HEK293 (cell line): ENCODE measurements at regions not wholly inside any gene's neighbourhood (a gene's known extent, or its start where the extent isn't known, plus 50 kb on each side); places are given as distances from the start of the nearest gene placed in this dataset.
A peak's percentile ranks its signal among the peaks of the same experiment; 100 is the strongest.

Experiments used
- CTCF ChIA-PET: fragments of 350-600 bp; formaldehyde crosslinking; extraction: SDS; loops from one replicate; lab custom pipeline; 2021; ENCODE audit warnings: antibody characterized with exemption; lab: Yijun Ruan, JAX
- POLR2A ChIA-PET: fragments of 300-600 bp; formaldehyde crosslinking; extraction: SDS; loops from one replicate; lab custom pipeline; 2020; ENCODE audit warnings: antibody characterized with exemption, inconsistent platforms; lab: Yijun Ruan, JAX
- H3K27ac ChIP-seq: fragments of 200-500 bp; sonication (Bioruptor generic); 2 replicates; pipeline ENCODE4 v1.5.1; 2014; ENCODE audit warnings: low read depth, low read length, control low read depth, inconsistent platforms; ENCODE audit errors: extremely low read depth
- H3K36me3 ChIP-seq, 2 experiments: fragments of 200-500 bp in 1 of 2; sonication (Bioruptor generic) in 1 of 2; 1 replicate in 1 of 2; 2 replicates in 1 of 2; pipeline ENCODE4 v1.5.1; 2014 to 2017; ENCODE audit warnings: inconsistent platforms in 2 of 2, low read length in 2 of 2; ENCODE audit not compliant: control insufficient read depth in 2 of 2, insufficient read depth in 1 of 2
- H3K4me1 ChIP-seq: fragments of 200-500 bp; sonication (Bioruptor generic); 2 replicates; pipeline ENCODE4 v1.5.1; 2014; ENCODE audit warnings: mild to moderate bottlenecking, low read length, inconsistent platforms; ENCODE audit not compliant: control insufficient read depth, insufficient read depth
- H3K4me3 ChIP-seq: 2 replicates; pipeline ENCODE4 v1.5.1; 2011; ENCODE audit warnings: low read depth, mild to moderate bottlenecking, control low read depth, low read length, moderate library complexity
- H3K9me3 ChIP-seq: fragments of 200-500 bp; sonication (Bioruptor generic); 2 replicates; pipeline ENCODE4 v1.5.1; 2014; ENCODE audit warnings: low read depth, low read length, inconsistent platforms; ENCODE audit not compliant: control insufficient read depth, insufficient read depth
- FEZF1 ChIP-seq: fragments of 450-650 bp; formaldehyde crosslinking; IDR thresholded peaks from 2 replicates; pipeline ENCODE4 v1.5.1; 2016; ENCODE audit warnings: missing biosample characterization, missing genetic modification characterization
- INSM2 ChIP-seq: fragments of 450-650 bp; formaldehyde crosslinking; IDR thresholded peaks from 2 replicates; pipeline ENCODE4 v1.5.1; 2016; ENCODE audit warnings: missing biosample characterization, missing genetic modification characterization
- OSR2 ChIP-seq: fragments of 450-650 bp; formaldehyde crosslinking; IDR thresholded peaks from 2 replicates; pipeline ENCODE4 v1.5.1; 2016; ENCODE audit warnings: missing biosample characterization, missing genetic modification characterization
- PATZ1 ChIP-seq: fragments of 450-650 bp; formaldehyde crosslinking; IDR thresholded peaks from 2 replicates; pipeline ENCODE4 v1.5.1; 2016; ENCODE audit warnings: missing biosample characterization, missing genetic modification characterization
- PRDM1 ChIP-seq: fragments of 450-650 bp; formaldehyde crosslinking; IDR thresholded peaks from 2 replicates; pipeline ENCODE4; 2016; ENCODE audit warnings: missing biosample characterization, missing genetic modification characterization
- SP7 ChIP-seq: fragments of 450-650 bp; formaldehyde crosslinking; IDR thresholded peaks from 2 replicates; pipeline ENCODE4 v1.5.1; 2016; ENCODE audit warnings: missing biosample characterization, missing genetic modification characterization
- TCF7L2 ChIP-seq: IDR thresholded peaks from 2 replicates; pipeline ENCODE4 v1.6.1; 2011; ENCODE audit warnings: low read depth, mild to moderate bottlenecking, inconsistent platforms, low read length, moderate library complexity, borderline replicate concordance
- ZNF221 ChIP-seq: fragments of 450-650 bp; formaldehyde crosslinking; IDR thresholded peaks from 2 replicates; pipeline ENCODE4 v1.5.1; 2017; ENCODE audit warnings: missing biosample characterization, missing genetic modification characterization, borderline replicate concordance
- ZNF354C ChIP-seq: fragments of 450-650 bp; formaldehyde crosslinking; IDR thresholded peaks from 2 replicates; pipeline ENCODE4 v1.5.1; 2016; ENCODE audit warnings: missing biosample characterization, missing genetic modification characterization, low read depth, borderline replicate concordance
- ZNF660 ChIP-seq: fragments of 450-650 bp; IDR thresholded peaks from 2 replicates; pipeline ENCODE4 v1.5.1; 2018; ENCODE audit warnings: missing biosample characterization, mild to moderate bottlenecking, missing genetic modification characterization
- ZNF843 ChIP-seq: fragments of 450-650 bp; formaldehyde crosslinking; IDR thresholded peaks from 2 replicates; pipeline ENCODE4 v1.5.1; 2016; ENCODE audit warnings: missing biosample characterization, missing genetic modification characterization
- TF ChIP-seq, protein P1 (sequence below): fragments of 450-650 bp; formaldehyde crosslinking; IDR thresholded peaks from 2 replicates; pipeline ENCODE4 v1.5.1; 2017; ENCODE audit warnings: missing biosample characterization, missing genetic modification characterization
- TF ChIP-seq, protein P2 (sequence below): fragments of 450-650 bp; formaldehyde crosslinking; IDR thresholded peaks from 2 replicates; pipeline ENCODE4 v1.5.1; 2016; ENCODE audit warnings: missing biosample characterization, missing genetic modification characterization
- TF ChIP-seq, protein P3 (sequence below): fragments of 450-650 bp; formaldehyde crosslinking; IDR thresholded peaks from 2 replicates; pipeline ENCODE4 v1.5.1; 2016; ENCODE audit warnings: missing biosample characterization, missing genetic modification characterization

DNA sequence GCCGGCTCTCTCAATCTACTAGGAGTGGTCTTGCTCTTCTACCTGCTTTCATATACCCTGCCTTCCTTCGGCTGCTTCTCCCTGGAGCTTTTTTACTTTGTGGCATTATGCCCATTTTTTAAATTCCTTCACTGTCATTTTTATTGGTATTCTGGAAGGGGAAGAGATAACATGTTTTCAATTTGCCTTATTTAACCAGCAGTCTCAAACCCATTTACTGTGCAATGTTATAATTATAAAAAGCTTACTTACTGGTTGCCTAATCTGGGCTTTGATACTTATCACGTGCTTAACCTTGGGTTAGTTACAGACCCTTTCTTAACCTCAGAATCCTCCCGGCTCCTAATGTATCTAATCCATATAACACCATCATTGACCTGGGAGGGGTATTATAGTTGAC is 128.1 kb downstream of the SIPA1L2 start:
- ChIA-PET CTCF (interaction anchor here (0.7 kb wide), 1 partner anchor 20 kb away, joined by 3 read pairs; no protein-coding TSS in a partner anchor), POLR2A (no interaction called here)
- Histone ChIP-seq H3K9me3 (no peaks in the 10 kb centered on the region), H3K36me3 (no peaks in the 10 kb centered on the region), H3K4me1 (peaks cover 30% of the 10 kb centered on the region), H3K27ac (peak overlapping the region; percentile 27; the same call in 1 of the 2 replicates), H3K4me3 (no peak overlapping the region)
- TF ChIP-seq ZNF843: peak; percentile 51; the same call in 1 of the 2 replicates
- peak; percentile 54; the same call in 1 of the 2 replicates for TF ChIP-seq INSM2 (tag by site-specific recombination)
- peak; percentile 80 for TF ChIP-seq OSR2 (tag by site-specific recombination)
- TF ChIP-seq ZNF354C: no peak
- TF ChIP-seq TCF7L2: 0 out of 2 replicates have a peak, but pooled peaks have one; percentile 17
- TF ChIP-seq, protein P1, sequence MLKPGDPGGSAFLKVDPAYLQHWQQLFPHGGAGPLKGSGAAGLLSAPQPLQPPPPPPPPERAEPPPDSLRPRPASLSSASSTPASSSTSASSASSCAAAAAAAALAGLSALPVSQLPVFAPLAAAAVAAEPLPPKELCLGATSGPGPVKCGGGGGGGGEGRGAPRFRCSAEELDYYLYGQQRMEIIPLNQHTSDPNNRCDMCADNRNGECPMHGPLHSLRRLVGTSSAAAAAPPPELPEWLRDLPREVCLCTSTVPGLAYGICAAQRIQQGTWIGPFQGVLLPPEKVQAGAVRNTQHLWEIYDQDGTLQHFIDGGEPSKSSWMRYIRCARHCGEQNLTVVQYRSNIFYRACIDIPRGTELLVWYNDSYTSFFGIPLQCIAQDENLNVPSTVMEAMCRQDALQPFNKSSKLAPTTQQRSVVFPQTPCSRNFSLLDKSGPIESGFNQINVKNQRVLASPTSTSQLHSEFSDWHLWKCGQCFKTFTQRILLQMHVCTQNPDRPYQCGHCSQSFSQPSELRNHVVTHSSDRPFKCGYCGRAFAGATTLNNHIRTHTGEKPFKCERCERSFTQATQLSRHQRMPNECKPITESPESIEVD (tag by site-specific recombination): peak; percentile 72
- no peak for TF ChIP-seq ZNF660 (tag by site-specific recombination)
- peak; percentile 83 for TF ChIP-seq SP7
- TF ChIP-seq FEZF1: peak; percentile 46; the same call in 1 of the 2 replicates
- TF ChIP-seq PATZ1: 0 out of 2 replicates have a peak, but pooled peaks have one; percentile 22
- TF ChIP-seq, protein P2, sequence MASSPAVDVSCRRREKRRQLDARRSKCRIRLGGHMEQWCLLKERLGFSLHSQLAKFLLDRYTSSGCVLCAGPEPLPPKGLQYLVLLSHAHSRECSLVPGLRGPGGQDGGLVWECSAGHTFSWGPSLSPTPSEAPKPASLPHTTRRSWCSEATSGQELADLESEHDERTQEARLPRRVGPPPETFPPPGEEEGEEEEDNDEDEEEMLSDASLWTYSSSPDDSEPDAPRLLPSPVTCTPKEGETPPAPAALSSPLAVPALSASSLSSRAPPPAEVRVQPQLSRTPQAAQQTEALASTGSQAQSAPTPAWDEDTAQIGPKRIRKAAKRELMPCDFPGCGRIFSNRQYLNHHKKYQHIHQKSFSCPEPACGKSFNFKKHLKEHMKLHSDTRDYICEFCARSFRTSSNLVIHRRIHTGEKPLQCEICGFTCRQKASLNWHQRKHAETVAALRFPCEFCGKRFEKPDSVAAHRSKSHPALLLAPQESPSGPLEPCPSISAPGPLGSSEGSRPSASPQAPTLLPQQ (tag by site-specific recombination): no peak
- TF ChIP-seq, protein P3, sequence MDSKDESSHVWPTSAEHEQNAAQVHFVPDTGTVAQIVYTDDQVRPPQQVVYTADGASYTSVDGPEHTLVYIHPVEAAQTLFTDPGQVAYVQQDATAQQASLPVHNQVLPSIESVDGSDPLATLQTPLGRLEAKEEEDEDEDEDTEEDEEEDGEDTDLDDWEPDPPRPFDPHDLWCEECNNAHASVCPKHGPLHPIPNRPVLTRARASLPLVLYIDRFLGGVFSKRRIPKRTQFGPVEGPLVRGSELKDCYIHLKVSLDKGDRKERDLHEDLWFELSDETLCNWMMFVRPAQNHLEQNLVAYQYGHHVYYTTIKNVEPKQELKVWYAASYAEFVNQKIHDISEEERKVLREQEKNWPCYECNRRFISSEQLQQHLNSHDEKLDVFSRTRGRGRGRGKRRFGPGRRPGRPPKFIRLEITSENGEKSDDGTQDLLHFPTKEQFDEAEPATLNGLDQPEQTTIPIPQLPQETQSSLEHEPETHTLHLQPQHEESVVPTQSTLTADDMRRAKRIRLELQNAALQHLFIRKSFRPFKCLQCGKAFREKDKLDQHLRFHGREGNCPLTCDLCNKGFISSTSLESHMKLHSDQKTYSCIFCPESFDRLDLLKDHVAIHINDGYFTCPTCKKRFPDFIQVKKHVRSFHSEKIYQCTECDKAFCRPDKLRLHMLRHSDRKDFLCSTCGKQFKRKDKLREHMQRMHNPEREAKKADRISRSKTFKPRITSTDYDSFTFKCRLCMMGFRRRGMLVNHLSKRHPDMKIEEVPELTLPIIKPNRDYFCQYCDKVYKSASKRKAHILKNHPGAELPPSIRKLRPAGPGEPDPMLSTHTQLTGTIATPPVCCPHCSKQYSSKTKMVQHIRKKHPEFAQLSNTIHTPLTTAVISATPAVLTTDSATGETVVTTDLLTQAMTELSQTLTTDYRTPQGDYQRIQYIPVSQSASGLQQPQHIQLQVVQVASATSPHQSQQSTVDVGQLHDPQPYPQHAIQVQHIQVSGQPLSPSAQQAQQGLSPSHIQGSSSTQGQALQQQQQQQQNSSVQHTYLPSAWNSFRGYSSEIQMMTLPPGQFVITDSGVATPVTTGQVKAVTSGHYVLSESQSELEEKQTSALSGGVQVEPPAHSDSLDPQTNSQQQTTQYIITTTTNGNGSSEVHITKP: 0 out of 2 replicates have a peak, but pooled peaks have one; percentile 14

DNA sequence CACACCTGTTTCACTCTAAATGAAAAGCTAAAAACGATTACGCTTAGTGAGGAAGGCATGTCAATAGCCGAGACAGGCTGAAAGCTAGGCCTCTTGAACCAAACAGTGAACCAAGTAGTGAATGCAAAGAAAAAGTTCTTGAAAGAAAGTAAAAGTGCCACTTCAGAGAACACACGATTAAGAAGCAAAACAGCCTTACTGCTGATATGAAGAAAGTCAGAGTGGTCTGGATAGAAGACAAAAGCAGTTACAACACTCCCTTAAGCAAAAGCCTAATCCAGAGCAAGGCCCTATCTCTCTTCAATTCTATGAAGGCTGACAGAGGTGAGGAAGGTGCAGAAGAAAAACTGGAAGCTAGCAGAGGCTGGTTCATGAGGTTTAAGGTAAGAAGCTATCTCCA is 130.7 kb downstream of the SIPA1L2 start:
- TF ChIP-seq PRDM1 (tag by site-specific recombination): peak; percentile 96
- no peak for TF ChIP-seq ZNF221
- Histone ChIP-seq H3K27ac (no peak overlapping the region), H3K4me1 (peaks cover 30% of the 10 kb centered on the region), H3K36me3 (no peaks in the 10 kb centered on the region; a peak in 1 of 3 replicates), H3K4me3 (no peak overlapping the region), H3K9me3 (no peaks in the 10 kb centered on the region)
- ChIA-PET CTCF (interaction anchor here (0.6 to 0.9 kb wide), 3 partner anchors 75 to 748 kb away, joined by 3 to 4 read pairs (median 3); no protein-coding TSS in a partner anchor), POLR2A (no interaction called here)
